ENCODE measurements at regions not wholly inside any gene's neighbourhood (a gene's known extent, or its start where the extent isn't known, plus 50 kb on each side); places are given as distances from the start of the nearest gene placed in this dataset.

DNA sequence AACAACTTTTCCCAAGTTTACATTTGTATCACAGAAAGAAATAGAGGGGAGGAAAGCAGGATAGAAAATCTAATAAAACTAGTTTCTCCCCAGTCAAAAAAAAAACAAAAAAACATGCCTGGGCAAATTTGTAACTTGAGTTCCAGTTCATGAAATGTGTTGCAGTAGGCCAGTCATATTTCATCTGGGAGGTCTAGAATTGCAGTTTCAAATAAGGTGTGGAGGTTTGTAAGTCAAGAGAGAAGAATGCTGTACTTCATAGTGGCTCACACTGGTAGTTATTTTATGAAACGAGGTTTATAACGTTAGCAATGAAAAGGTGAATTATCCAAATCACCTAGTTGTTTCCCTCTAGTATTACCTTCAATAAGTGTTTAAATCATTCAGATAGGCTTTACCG lies 1313.9 kb upstream of the SLC39A10 start:
- Histone ChIP-seq H3K4me3 (ENCODE audit: low read depth, low read length) (no peak overlapping the region), H3K36me3 (ENCODE audit: control insufficient read depth, insufficient read depth, low read length) (no peaks in the 10 kb centered on the region), H3K27ac (ENCODE audit: low read depth, low read length) (no peak overlapping the region), H3K27me3 (ENCODE audit: control insufficient read depth, insufficient read depth, low read length) (no peaks in the 10 kb centered on the region), H3K9me3 (ENCODE audit: control insufficient read depth, insufficient read depth, low read depth, low read length) (no peaks in the 10 kb centered on the region), H3K9ac (ENCODE audit: low read length) (no peak overlapping the region), H3K4me1 (ENCODE audit: control insufficient read depth, insufficient read depth, low read length) (no peaks in the 10 kb centered on the region)

DNA sequence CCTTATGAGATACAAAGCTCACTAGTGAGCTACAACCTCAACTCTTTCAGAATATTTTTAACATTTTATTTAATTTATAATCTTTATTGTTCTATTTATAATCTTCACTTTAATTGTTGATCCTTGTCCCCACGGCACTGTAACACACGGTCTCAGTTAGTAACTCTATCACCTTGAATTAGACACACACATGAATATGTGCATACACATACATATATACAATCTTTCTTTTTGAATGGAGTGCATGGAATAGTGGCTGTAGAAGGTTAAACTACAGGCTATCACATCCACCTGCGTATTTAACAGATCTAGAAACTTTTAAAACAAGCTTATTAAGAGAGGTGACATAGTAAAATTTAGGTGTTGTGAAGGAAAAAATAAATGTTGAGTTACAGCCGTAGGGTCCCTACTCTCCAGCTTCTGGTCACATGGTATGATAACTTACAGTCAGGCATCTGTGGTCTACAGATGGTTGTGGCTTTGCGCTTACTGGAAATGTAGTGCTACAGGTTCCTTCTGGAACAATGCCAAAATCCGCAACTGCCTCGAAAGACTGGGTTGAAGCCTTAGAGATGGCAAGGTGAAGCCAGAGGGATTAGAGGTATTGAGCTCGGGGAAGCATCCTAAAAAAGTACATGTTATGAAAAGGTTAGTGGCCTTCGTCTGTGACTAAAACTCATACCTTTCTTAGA lies 1324.1 kb upstream of the SLC39A10 start:
- Histone ChIP-seq H3K36me3 (ENCODE audit: control insufficient read depth, insufficient read depth, low read length) (no peaks in the 10 kb centered on the region), H3K27me3 (ENCODE audit: control insufficient read depth, insufficient read depth, low read length) (no peaks in the 10 kb centered on the region), H3K4me3 (ENCODE audit: low read depth, low read length) (no peak overlapping the region), H3K27ac (ENCODE audit: low read depth, low read length) (no peak overlapping the region), H3K9me3 (ENCODE audit: control insufficient read depth, insufficient read depth, low read depth, low read length) (peaks cover 7% of the 10 kb centered on the region; the same call in 1 of the 2 replicates), H3K4me1 (ENCODE audit: control insufficient read depth, insufficient read depth, low read length) (no peaks in the 10 kb centered on the region), H3K9ac (ENCODE audit: low read length) (no peak overlapping the region)

DNA sequence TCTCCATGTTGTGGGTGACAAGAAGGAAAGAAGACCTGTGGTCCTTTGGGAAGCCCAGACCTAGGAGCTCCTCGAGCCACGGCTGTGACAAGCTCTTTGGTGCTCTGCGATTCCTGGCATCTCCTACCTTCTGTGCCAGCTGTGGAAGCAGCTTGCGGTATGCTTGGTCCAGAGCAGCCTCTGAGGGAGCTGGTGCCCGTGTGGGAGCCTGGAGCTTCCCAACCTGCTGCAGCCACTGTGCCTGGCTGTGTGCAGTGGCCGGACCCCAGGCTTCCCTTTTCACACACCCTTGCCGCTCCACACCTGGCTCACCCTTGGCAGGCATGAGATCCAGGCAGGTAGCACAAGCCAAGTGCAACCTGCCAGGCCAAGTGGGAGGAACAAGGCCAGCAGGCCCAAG lies 1328.6 kb upstream of the SLC39A10 start:
- peaks cover 7% of the 10 kb centered on the region; the same call in 1 of the 2 replicates for H3K9me3 ChIP-seq (ENCODE audit: control insufficient read depth, insufficient read depth, low read depth, low read length)
- no peak overlapping the region for H3K4me3 ChIP-seq (ENCODE audit: low read depth, low read length)
- H3K27ac ChIP-seq (ENCODE audit: low read depth, low read length): no peak overlapping the region
- H3K4me1 ChIP-seq (ENCODE audit: control insufficient read depth, insufficient read depth, low read length): no peaks in the 10 kb centered on the region
- H3K27me3 ChIP-seq (ENCODE audit: control insufficient read depth, insufficient read depth, low read length): no peaks in the 10 kb centered on the region
- no peak overlapping the region for H3K9ac ChIP-seq (ENCODE audit: low read length)
- no peaks in the 10 kb centered on the region for H3K36me3 ChIP-seq (ENCODE audit: control insufficient read depth, insufficient read depth, low read length)

DNA sequence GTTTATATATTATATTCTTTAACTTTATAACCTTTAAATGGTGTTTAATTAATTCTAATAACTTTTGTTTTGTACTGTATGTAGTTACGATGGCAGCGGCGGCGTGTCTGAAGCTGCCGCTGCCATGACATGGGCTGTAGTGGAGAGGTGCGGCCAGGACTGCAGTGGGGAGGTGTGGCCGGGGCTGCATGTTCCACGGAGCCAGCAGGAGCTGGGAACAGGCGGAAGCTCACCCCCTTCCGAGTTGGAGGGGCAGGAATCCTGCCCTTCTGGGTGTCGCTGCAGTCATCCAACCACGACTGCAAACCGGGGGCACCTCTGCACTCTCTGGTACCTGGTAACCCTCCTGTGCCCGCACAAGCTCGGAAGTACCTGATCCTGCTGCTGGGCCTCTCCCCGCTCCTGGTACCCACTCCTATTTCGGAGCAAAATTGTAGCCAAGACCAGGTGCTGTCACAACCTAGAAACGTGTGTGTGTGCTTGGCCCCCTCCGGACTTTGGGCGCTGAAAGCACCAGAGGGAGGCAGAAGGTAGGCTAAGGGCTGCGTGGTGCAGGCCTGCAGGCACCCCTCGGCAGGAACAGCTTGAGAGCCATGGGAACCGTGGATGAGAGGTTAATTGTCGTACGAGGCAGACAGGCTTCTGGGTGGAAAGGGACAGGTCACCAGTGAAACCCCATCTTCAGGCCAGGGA lies 1329.7 kb upstream of the SLC39A10 start:
- Histone ChIP-seq H3K27ac (ENCODE audit: low read depth, low read length) (no peak overlapping the region), H3K4me3 (ENCODE audit: low read depth, low read length) (no peak overlapping the region), H3K27me3 (ENCODE audit: control insufficient read depth, insufficient read depth, low read length) (no peaks in the 10 kb centered on the region), H3K36me3 (ENCODE audit: control insufficient read depth, insufficient read depth, low read length) (no peaks in the 10 kb centered on the region), H3K9me3 (ENCODE audit: control insufficient read depth, insufficient read depth, low read depth, low read length) (peaks cover 7% of the 10 kb centered on the region; the same call in 1 of the 2 replicates), H3K4me1 (ENCODE audit: control insufficient read depth, insufficient read depth, low read length) (no peaks in the 10 kb centered on the region), H3K9ac (ENCODE audit: low read length) (no peak overlapping the region)

DNA sequence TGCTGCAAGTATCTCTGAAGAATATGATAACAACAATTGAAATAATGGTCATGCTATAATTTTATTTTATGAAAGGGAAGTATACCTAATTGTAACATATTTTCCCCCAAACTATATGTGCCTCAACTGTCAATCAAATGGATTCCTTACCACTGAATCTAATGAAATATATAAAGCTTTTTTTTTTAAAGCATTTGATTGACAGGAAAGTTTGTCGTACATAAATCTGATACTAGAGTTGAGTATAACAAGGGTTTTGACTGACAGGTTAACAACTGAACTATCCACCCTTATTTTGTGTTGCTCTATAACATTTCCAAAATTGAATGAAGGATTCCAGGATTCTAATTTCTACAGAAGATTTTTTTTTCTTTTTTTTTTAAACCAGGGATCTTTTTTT lies 1333.3 kb upstream of the SLC39A10 start:
- H3K9me3 ChIP-seq (ENCODE audit: control insufficient read depth, insufficient read depth, low read depth, low read length): peaks cover 7% of the 10 kb centered on the region; the same call in 1 of the 2 replicates
- no peaks in the 10 kb centered on the region for H3K36me3 ChIP-seq (ENCODE audit: control insufficient read depth, insufficient read depth, low read length)
- no peak overlapping the region for H3K4me3 ChIP-seq (ENCODE audit: low read depth, low read length)
- no peak overlapping the region for H3K9ac ChIP-seq (ENCODE audit: low read length)
- H3K4me1 ChIP-seq (ENCODE audit: control insufficient read depth, insufficient read depth, low read length): no peaks in the 10 kb centered on the region
- H3K27me3 ChIP-seq (ENCODE audit: control insufficient read depth, insufficient read depth, low read length): no peaks in the 10 kb centered on the region
- no peak overlapping the region for H3K27ac ChIP-seq (ENCODE audit: low read depth, low read length)

DNA sequence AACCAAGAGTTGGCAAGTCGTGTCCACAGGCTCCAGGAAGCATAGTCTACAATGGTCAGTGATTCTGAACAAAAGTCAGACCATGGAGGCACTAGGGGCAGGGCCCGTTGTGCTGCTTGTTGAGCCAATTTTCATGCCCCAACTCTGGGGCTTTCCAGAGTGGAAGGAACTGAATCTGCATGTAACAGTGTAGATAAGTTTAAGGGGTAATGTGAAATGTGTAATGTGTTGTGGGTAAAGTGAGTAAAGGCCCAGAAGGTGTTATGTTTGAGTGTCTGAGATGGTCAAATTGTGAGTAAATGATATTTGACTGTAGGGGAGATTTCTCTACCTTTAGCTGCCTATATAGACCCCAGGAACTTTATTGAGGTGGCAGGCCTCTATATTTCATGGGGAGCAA lies 1336.5 kb upstream of the SLC39A10 start:
- H3K4me1 ChIP-seq (ENCODE audit: control insufficient read depth, insufficient read depth, low read length): no peaks in the 10 kb centered on the region
- no peaks in the 10 kb centered on the region for H3K36me3 ChIP-seq (ENCODE audit: control insufficient read depth, insufficient read depth, low read length)
- no peak overlapping the region for H3K9ac ChIP-seq (ENCODE audit: low read length)
- H3K27me3 ChIP-seq (ENCODE audit: control insufficient read depth, insufficient read depth, low read length): no peaks in the 10 kb centered on the region
- no peak overlapping the region for H3K27ac ChIP-seq (ENCODE audit: low read depth, low read length)
- no peak overlapping the region for H3K4me3 ChIP-seq (ENCODE audit: low read depth, low read length)
- no peaks in the 10 kb centered on the region for H3K9me3 ChIP-seq (ENCODE audit: control insufficient read depth, insufficient read depth, low read depth, low read length)

DNA sequence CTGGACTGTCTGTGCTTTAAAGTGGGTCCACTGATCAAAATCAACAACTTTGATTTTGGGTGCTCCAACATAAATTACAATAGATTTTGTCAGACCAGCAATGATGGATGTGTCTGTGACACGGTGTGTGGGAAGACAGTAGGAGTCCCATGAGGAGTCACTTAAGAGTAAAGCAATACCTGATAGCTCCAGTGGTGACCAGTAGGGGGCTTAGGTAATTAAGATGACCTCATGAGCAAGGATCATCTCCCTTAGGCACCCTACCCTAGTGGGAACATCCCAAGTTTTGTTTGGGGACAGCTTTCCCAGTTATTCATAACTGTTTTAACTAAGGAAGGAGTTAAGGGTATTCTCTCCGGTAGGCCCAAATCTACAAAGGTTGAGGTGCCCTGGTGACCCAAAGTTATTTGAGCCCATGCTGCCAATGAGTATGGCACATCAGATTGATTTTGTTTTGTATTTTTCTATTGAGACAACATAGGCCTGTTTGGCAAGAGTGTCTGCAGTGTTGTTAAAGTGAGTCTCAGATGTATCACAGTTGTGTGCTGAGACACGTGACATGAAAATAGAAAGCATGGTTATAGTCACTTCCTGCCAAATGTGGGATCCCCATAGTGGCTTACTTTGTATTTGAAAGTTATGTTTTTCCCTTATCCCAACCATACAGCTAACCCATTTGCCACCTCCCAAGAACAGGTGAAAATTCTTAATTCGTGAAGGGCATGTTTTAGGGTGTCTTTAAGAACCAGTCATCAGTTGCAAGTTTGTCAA lies 1337.6 kb upstream of the SLC39A10 start:
- Histone ChIP-seq H3K27me3 (ENCODE audit: control insufficient read depth, insufficient read depth, low read length) (no peaks in the 10 kb centered on the region), H3K36me3 (ENCODE audit: control insufficient read depth, insufficient read depth, low read length) (no peaks in the 10 kb centered on the region), H3K27ac (ENCODE audit: low read depth, low read length) (no peak overlapping the region), H3K9ac (ENCODE audit: low read length) (no peak overlapping the region), H3K4me3 (ENCODE audit: low read depth, low read length) (no peak overlapping the region), H3K4me1 (ENCODE audit: control insufficient read depth, insufficient read depth, low read length) (no peaks in the 10 kb centered on the region), H3K9me3 (ENCODE audit: control insufficient read depth, insufficient read depth, low read depth, low read length) (no peaks in the 10 kb centered on the region)

DNA sequence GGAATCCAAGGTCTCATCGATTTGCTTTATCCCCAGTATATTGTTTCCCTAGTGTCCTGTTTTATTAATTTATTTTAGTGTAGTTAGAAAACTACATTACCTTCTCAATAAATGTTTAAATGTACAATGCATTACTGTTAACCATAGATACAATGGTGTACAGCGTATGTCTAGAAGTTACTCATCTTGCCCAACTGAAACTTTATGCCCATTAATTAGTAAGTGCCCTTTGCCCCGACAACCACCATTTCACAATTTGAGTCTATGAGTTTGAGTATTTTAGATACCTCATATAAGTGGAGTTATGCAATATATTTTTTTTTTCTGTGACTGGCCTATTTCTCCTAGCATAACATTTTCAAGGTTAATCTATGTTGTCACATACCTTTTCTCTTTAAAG lies 1343.0 kb upstream of the SLC39A10 start:
- H3K9ac ChIP-seq (ENCODE audit: low read length): no peak overlapping the region
- no peak overlapping the region for H3K4me3 ChIP-seq (ENCODE audit: low read depth, low read length)
- H3K27ac ChIP-seq (ENCODE audit: low read depth, low read length): no peak overlapping the region
- H3K36me3 ChIP-seq (ENCODE audit: control insufficient read depth, insufficient read depth, low read length): no peaks in the 10 kb centered on the region
- H3K27me3 ChIP-seq (ENCODE audit: control insufficient read depth, insufficient read depth, low read length): no peaks in the 10 kb centered on the region
- H3K9me3 ChIP-seq (ENCODE audit: control insufficient read depth, insufficient read depth, low read depth, low read length): no peaks in the 10 kb centered on the region
- no peaks in the 10 kb centered on the region for H3K4me1 ChIP-seq (ENCODE audit: control insufficient read depth, insufficient read depth, low read length)

DNA sequence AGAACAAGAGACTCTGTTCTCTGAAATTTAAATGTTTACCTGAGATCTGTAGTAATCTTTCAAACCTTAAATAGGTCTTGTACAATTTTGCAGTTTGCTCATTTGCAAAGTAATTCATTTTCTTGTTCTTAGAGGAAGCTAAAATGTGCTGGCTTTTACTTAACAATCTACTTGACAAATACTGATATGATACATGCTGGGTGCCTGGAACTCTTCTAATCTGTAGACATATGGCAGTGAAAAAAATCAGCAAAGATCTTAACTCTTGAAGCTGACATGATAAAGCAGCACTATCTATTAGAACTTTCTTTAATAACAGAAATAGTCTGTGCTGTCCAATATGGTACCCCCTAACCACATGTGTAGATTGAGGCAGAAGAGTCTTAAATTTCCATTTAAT lies 1352.8 kb upstream of the SLC39A10 start:
- no peaks in the 10 kb centered on the region for H3K36me3 ChIP-seq (ENCODE audit: control insufficient read depth, insufficient read depth, low read length)
- H3K27ac ChIP-seq (ENCODE audit: low read depth, low read length): no peak overlapping the region
- no peaks in the 10 kb centered on the region for H3K9me3 ChIP-seq (ENCODE audit: control insufficient read depth, insufficient read depth, low read depth, low read length)
- no peak overlapping the region for H3K9ac ChIP-seq (ENCODE audit: low read length)
- no peak overlapping the region for H3K4me3 ChIP-seq (ENCODE audit: low read depth, low read length)
- H3K27me3 ChIP-seq (ENCODE audit: control insufficient read depth, insufficient read depth, low read length): no peaks in the 10 kb centered on the region
- H3K4me1 ChIP-seq (ENCODE audit: control insufficient read depth, insufficient read depth, low read length): no peaks in the 10 kb centered on the region

DNA sequence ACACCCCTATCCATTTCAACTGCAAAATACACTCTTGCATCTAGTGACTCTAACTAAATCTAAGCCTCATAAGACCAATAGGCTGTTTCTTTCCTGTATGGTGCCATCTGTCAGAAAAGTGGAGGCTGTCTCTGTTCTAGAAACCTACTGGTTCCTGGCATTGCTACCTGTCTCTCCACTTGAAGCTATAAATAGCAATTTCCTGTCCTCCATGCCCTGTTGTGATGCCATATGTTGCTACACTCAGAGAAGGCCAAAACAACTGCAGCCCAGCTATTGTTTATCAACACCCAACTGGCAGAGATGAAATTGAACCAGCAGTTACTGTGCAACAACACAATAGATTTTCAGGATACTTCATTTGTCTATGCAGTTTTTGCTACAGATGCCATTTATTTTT lies 1355.1 kb upstream of the SLC39A10 start:
- no peak overlapping the region for H3K4me3 ChIP-seq (ENCODE audit: low read depth, low read length)
- no peaks in the 10 kb centered on the region for H3K27me3 ChIP-seq (ENCODE audit: control insufficient read depth, insufficient read depth, low read length)
- H3K27ac ChIP-seq (ENCODE audit: low read depth, low read length): no peak overlapping the region
- no peaks in the 10 kb centered on the region for H3K36me3 ChIP-seq (ENCODE audit: control insufficient read depth, insufficient read depth, low read length)
- no peaks in the 10 kb centered on the region for H3K4me1 ChIP-seq (ENCODE audit: control insufficient read depth, insufficient read depth, low read length)
- H3K9ac ChIP-seq (ENCODE audit: low read length): no peak overlapping the region
- H3K9me3 ChIP-seq (ENCODE audit: control insufficient read depth, insufficient read depth, low read depth, low read length): no peaks in the 10 kb centered on the region

DNA sequence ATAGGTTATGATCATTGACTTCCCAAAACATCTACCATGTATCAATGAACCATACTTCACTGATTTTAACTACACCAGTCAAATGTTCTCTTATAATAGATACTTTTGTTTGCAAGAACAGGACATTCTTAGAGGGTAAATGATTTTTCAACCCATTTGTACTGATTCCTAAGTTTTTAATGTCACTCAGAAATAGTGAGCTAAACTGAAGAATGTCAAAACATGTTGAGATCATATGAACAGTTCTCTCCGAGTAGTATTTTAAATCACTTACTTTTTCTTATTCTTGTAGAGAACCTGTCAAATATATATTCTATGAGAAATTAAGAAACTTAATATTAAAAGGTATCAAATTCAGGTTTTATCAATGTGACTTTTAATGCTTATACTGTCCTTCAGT lies 1362.9 kb upstream of the SLC39A10 start:
- Histone ChIP-seq H3K27ac (ENCODE audit: low read depth, low read length) (no peak overlapping the region), H3K36me3 (ENCODE audit: control insufficient read depth, insufficient read depth, low read length) (no peaks in the 10 kb centered on the region), H3K27me3 (ENCODE audit: control insufficient read depth, insufficient read depth, low read length) (no peaks in the 10 kb centered on the region), H3K9me3 (ENCODE audit: control insufficient read depth, insufficient read depth, low read depth, low read length) (no peaks in the 10 kb centered on the region), H3K4me3 (ENCODE audit: low read depth, low read length) (no peak overlapping the region), H3K9ac (ENCODE audit: low read length) (no peak overlapping the region), H3K4me1 (ENCODE audit: control insufficient read depth, insufficient read depth, low read length) (peaks cover 15% of the 10 kb centered on the region; the same call in 1 of the 2 replicates)
